ENCODE measurements at regions not wholly inside any gene's neighbourhood (a gene's known extent, or its start where the extent isn't known, plus 50 kb on each side); places are given as distances from the start of the nearest gene placed in this dataset.
A peak's percentile ranks its signal among the peaks of the same experiment; 100 is the strongest.
"Not testable (repeated sequence)": the region's sequence is repeated elsewhere in the genome, so short reads cannot be mapped to it uniquely, and the experiment has no call there.

DNA sequence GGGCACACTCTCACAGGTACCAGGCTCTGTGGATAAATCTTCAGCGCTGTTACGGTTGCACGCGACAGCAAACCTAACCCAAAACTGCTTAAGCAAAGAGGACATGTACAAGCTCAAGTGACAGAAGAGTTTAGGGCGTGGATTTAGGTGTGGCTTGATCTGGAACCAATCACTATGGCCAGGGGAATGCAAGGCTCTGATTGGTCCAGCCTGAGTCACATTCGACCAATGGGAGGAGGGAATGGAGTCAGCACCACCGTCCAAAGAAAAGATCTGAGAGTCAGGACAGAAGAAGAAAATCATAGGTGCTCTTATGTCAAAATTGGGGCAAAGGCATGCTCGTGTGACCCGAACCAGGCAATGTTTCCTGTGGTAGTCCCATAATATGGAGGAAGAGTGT, 139.0 kb downstream of the TRIM43 start:
- DNase-seq (no peak), ATAC-seq (no peak)
- TF ChIP-seq, protein P1, sequence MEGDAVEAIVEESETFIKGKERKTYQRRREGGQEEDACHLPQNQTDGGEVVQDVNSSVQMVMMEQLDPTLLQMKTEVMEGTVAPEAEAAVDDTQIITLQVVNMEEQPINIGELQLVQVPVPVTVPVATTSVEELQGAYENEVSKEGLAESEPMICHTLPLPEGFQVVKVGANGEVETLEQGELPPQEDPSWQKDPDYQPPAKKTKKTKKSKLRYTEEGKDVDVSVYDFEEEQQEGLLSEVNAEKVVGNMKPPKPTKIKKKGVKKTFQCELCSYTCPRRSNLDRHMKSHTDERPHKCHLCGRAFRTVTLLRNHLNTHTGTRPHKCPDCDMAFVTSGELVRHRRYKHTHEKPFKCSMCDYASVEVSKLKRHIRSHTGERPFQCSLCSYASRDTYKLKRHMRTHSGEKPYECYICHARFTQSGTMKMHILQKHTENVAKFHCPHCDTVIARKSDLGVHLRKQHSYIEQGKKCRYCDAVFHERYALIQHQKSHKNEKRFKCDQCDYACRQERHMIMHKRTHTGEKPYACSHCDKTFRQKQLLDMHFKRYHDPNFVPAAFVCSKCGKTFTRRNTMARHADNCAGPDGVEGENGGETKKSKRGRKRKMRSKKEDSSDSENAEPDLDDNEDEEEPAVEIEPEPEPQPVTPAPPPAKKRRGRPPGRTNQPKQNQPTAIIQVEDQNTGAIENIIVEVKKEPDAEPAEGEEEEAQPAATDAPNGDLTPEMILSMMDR (IDR thresholded peaks at IDR 0.05), result no peak
- Histone ChIP-seq H3K4me1 (no peaks in the 10 kb centered on the region), H3K4me3 (no peak overlapping the region), H3K9me3 (no peaks in the 10 kb centered on the region), H3K27ac (no peak overlapping the region), H3K27me3 (no peaks in the 10 kb centered on the region), H3K36me3 (no peaks in the 10 kb centered on the region)
- intact Hi-C loops (cut with DNase I), result no loop called here

- TF ChIP-seq, protein P1 (IDR thresholded peaks at IDR 0.05), result no peak
- H3K9me3 ChIP-seq, result no peaks in the 10 kb centered on the region
- H3K4me1 ChIP-seq, result no peaks in the 10 kb centered on the region
- ATAC-seq, result no peak
- no peak overlapping the region for H3K4me3 ChIP-seq
- DNase-seq, result no peak
- no peaks in the 10 kb centered on the region for H3K27me3 ChIP-seq
- intact Hi-C loops (cut with DNase I), result no loop called here
- H3K36me3 ChIP-seq, result no peaks in the 10 kb centered on the region
- no peak overlapping the region for H3K27ac ChIP-seq
These were observed 143.4 kb downstream of the TRIM43 start for GRCh38 chr2:95734976-95735890.

- intact Hi-C loops (cut with DNase I), result no loop called here
- no peaks in the 10 kb centered on the region for H3K9me3 ChIP-seq
- peaks cover 7% of the 10 kb centered on the region for H3K27me3 ChIP-seq
- TF ChIP-seq, protein P1 (IDR thresholded peaks at IDR 0.05), result no peak
- H3K27ac ChIP-seq, result no peak overlapping the region
- no peak for DNase-seq
- no peaks in the 10 kb centered on the region for H3K36me3 ChIP-seq
- no peak for ATAC-seq
- no peak overlapping the region for H3K4me3 ChIP-seq
- H3K4me1 ChIP-seq, result no peaks in the 10 kb centered on the region
These were observed 146.5 kb downstream of the TRIM43 start for GRCh38 chr2:95738301-95738700.

- H3K36me3 ChIP-seq; intact Hi-C loops (cut with DNase I); H3K4me3 ChIP-seq; ATAC-seq; H3K27me3 ChIP-seq; DNase-seq; H3K4me1 ChIP-seq; H3K27ac ChIP-seq; H3K9me3 ChIP-seq: not testable (repeated sequence)
These were observed 160.3 kb downstream of the TRIM43 start for GRCh38 chr2:95752126-95752525.

DNA sequence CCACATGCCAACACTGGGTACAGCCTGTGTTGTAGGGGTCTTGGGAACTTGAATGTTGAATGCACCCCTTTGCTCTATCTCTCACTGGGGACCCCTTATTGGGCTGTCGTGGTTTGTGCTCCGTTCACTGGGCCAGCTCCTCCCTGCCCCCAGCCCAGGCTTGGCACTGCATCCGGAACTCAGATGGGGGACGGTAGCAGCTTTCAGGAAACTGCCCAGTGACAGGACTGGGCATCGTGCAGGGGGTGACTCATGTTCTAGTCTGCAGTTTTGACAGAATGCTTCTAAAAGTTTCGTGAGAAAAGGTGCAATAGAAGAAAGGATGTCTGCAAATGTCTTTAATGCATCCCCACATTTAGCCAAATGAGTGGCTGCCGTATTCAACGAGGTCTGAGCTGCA, 162.0 kb downstream of the TRIM43 start:
- H3K36me3 ChIP-seq; H3K27me3 ChIP-seq; H3K27ac ChIP-seq; H3K9me3 ChIP-seq; DNase-seq; ATAC-seq; intact Hi-C loops (cut with DNase I); H3K4me3 ChIP-seq; H3K4me1 ChIP-seq: not testable (repeated sequence)

GRCh38 chr2:95754213-95754612, 162.4 kb downstream of the TRIM43 start:
- ATAC-seq; intact Hi-C loops (cut with DNase I): not testable (repeated sequence)

GRCh38 chr2:95754819-95755563, 163.2 kb downstream of the TRIM43 start:
- H3K27me3 ChIP-seq; intact Hi-C loops (cut with DNase I): not testable (repeated sequence)
- DNase-seq, result peak; percentile 47

More at GRCh38 chr2:95754213-95754612, 162.4 kb downstream of the TRIM43 start:
- H3K27ac ChIP-seq, H3K9me3 ChIP-seq, H3K27me3 ChIP-seq, H3K4me3 ChIP-seq, H3K36me3 ChIP-seq, H3K4me1 ChIP-seq, DNase-seq: not testable (repeated sequence)

GRCh38 chr2:95755956-95756669, 164.3 kb downstream of the TRIM43 start:
- H3K4me1 ChIP-seq; H3K27ac ChIP-seq; ATAC-seq; H3K27me3 ChIP-seq; H3K9me3 ChIP-seq; H3K36me3 ChIP-seq; intact Hi-C loops (cut with DNase I); H3K4me3 ChIP-seq: not testable (repeated sequence)
- peak; percentile 43 for DNase-seq

More at GRCh38 chr2:95754819-95755563, 163.2 kb downstream of the TRIM43 start:
- H3K27ac ChIP-seq, ATAC-seq, H3K4me1 ChIP-seq, H3K9me3 ChIP-seq, H3K36me3 ChIP-seq, H3K4me3 ChIP-seq: not testable (repeated sequence)

Measured in upper lobe of right lung (tissue), 1 donor.